ENCODE measurements at regions not wholly inside any gene's neighbourhood (a gene's known extent, or its start where the extent isn't known, plus 50 kb on each side); places are given as distances from the start of the nearest gene placed in this dataset.
"Not testable (repeated sequence)": the region's sequence is repeated elsewhere in the genome, so short reads cannot be mapped to it uniquely, and the experiment has no call there.

- TF ChIP-seq CTCF (IDR thresholded peaks at IDR 0.05; ENCODE audit: low read depth, low read length): no peak
- no peak overlapping the region for H3K4me3 ChIP-seq (ENCODE audit: low read depth, low read length)
Observed at GRCh38 chr3:75237477-75237876, 426.7 kb upstream of the FRG2C start.

GRCh38 chr3:75241226-75241962 is 422.7 kb upstream of the FRG2C start:
- not testable (repeated sequence) for H3K4me3 ChIP-seq (ENCODE audit: low read depth, low read length)

- TF ChIP-seq CTCF (IDR thresholded peaks at IDR 0.05; ENCODE audit: low read depth, low read length): no peak
- no peak overlapping the region for H3K4me3 ChIP-seq (ENCODE audit: low read depth, low read length)
Observed at GRCh38 chr3:75242012-75242735, 422.0 kb upstream of the FRG2C start.

- no peak overlapping the region for H3K4me3 ChIP-seq (ENCODE audit: low read depth, low read length)
- TF ChIP-seq CTCF (IDR thresholded peaks at IDR 0.05; ENCODE audit: low read depth, low read length): no peak
Observed at GRCh38 chr3:75248974-75249373, 415.2 kb upstream of the FRG2C start.

GRCh38 chr3:75254685-75255084 is 409.4 kb upstream of the FRG2C start:
- TF ChIP-seq CTCF (IDR thresholded peaks at IDR 0.05; ENCODE audit: low read depth, low read length): no peak
- no peak overlapping the region for H3K4me3 ChIP-seq (ENCODE audit: low read depth, low read length)

GRCh38 chr3:75258825-75259683 is 405.1 kb upstream of the FRG2C start:
- H3K4me3 ChIP-seq (ENCODE audit: low read depth, low read length): not testable (repeated sequence)

- not testable (repeated sequence) for H3K4me3 ChIP-seq (ENCODE audit: low read depth, low read length)
Observed at GRCh38 chr3:75260975-75261374, 403.2 kb upstream of the FRG2C start.

GRCh38 chr3:75262661-75263060 is 401.5 kb upstream of the FRG2C start:
- no peak overlapping the region for H3K4me3 ChIP-seq (ENCODE audit: low read depth, low read length)
- no peak for TF ChIP-seq CTCF (IDR thresholded peaks at IDR 0.05; ENCODE audit: low read depth, low read length)

Data from WI38 (cell line).